GM23248 (cell line): ENCODE measurements at regions not wholly inside any gene's neighbourhood (a gene's known extent, or its start where the extent isn't known, plus 50 kb on each side); places are given as distances from the start of the nearest gene placed in this dataset.

ENCODE experiments used
- DNase-seq: peaks from one replicate; pipeline ENCODE4 v3.0.0-alpha.2; 2015
- H2AFZ ChIP-seq: fragments of 200-600 bp; sonication (generic); 2 replicates; pipeline ENCODE4 v1.6.1; 2016; ENCODE audit warnings: antibody characterized with exemption
- H3F3A ChIP-seq: fragments of 200-600 bp; sonication (generic); 2 replicates; pipeline ENCODE4 v1.6.1; 2016; ENCODE audit warnings: mild to moderate bottlenecking, antibody characterized with exemption, mixed run types; ENCODE audit not compliant: insufficient read depth
- H3K27ac ChIP-seq: fragments of 200-600 bp; sonication (generic); 2 replicates; pipeline ENCODE4 v1.5.1; 2016; ENCODE audit warnings: mild to moderate bottlenecking
- H3K27me3 ChIP-seq: fragments of 200-600 bp; sonication (generic); replicated peaks from 2 replicates; pipeline ENCODE4 v1.6.1; 2016; ENCODE audit warnings: mild to moderate bottlenecking; ENCODE audit not compliant: insufficient read depth
- H3K36me3 ChIP-seq: fragments of 200-600 bp; sonication (generic); 2 replicates; pipeline ENCODE4 v1.6.1; 2016; ENCODE audit warnings: low read depth, mild to moderate bottlenecking
- H3K4me1 ChIP-seq: fragments of 200-600 bp; sonication (generic); 2 replicates; pipeline ENCODE4 v1.6.1; 2016; ENCODE audit warnings: mild to moderate bottlenecking; ENCODE audit not compliant: insufficient read depth
- H3K4me2 ChIP-seq: fragments of 200-600 bp; sonication (generic); one replicate; pipeline ENCODE4 v1.6.1; 2016; ENCODE audit warnings: mild to moderate bottlenecking; ENCODE audit not compliant: unreplicated experiment
- H3K4me3 ChIP-seq: fragments of 200-600 bp; sonication (generic); 2 replicates; pipeline ENCODE4 v1.5.1; 2016; ENCODE audit warnings: mild to moderate bottlenecking
- H3K79me2 ChIP-seq: fragments of 200-600 bp; sonication (generic); 2 replicates; pipeline ENCODE4 v1.6.1; 2016; ENCODE audit warnings: mild to moderate bottlenecking; ENCODE audit not compliant: insufficient read depth
- H3K9ac ChIP-seq: fragments of 200-600 bp; sonication (generic); 2 replicates; pipeline ENCODE4 v1.6.1; 2016; ENCODE audit warnings: mild to moderate bottlenecking
- H3K9me2 ChIP-seq: fragments of 200-600 bp; sonication (generic); 2 replicates; pipeline ENCODE4 v1.6.1; 2016; ENCODE audit warnings: mixed run types, mild to moderate bottlenecking, moderate library complexity; ENCODE audit not compliant: insufficient read depth
- H3K9me3 ChIP-seq: fragments of 200-600 bp; sonication (generic); one replicate; pipeline ENCODE4 v1.6.1; 2017; ENCODE audit warnings: low read depth
- H4K20me1 ChIP-seq: fragments of 200-600 bp; sonication (generic); 2 replicates; pipeline ENCODE4 v1.6.0; 2016; ENCODE audit not compliant: insufficient read depth
- EZH2 ChIP-seq: fragments of 200-600 bp; sonication (generic); IDR thresholded peaks from 2 replicates; pipeline ENCODE4 v1.6.1; 2018; ENCODE audit warnings: antibody characterized with exemption, mild to moderate bottlenecking; ENCODE audit not compliant: insufficient read depth, poor library complexity, severe bottlenecking
- EZH2phosphoT487 ChIP-seq: fragments of 200-600 bp; sonication (generic); IDR thresholded peaks from 2 replicates; pipeline ENCODE4 v1.6.1; 2018; ENCODE audit warnings: antibody characterized with exemption, moderate library complexity, mild to moderate bottlenecking, low read depth; ENCODE audit not compliant: insufficient read depth
- WGBS, 2 experiments: methylation state at CpG; one replicate each; pipeline ENCODE4 v1.1.6; 2015 to 2017; ENCODE audit warnings: low lambda C conversion rate in 2 of 2, low coverage in 1 of 2; ENCODE audit errors: missing lambda C conversion rate in 2 of 2; 5-methylcytosine and 5-hydroxymethylcytosine counted together
- in situ Hi-C: fragments of 300-500 bp; cut with MboI; formaldehyde crosslinking; loops from 2 replicates; pipeline ENCODE4 v1.15.0; 2020

DNA sequence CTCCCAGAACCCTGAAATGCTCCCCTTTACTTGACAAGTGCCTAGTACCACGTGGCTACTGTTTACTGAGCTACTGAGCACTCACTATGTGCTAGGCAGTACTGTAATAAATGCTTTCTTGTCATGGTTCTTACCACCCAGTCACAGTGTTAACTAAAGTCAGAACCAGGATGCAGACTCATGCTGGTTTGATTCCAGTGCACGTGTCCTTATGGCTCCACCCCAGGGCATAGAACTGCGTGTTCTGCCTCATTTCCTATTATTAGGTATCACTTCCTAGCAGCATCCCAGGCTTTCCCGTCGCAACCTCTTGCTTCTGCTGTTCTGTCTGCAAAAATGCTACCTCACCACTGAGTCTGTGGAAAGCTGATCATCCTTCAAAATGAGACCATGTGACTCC lies 71.7 kb upstream of the DOCK1 start:
- Histone ChIP-seq H3K79me2 (no peaks in the 10 kb centered on the region), H3K4me3 (no peak overlapping the region), H4K20me1 (no peaks in the 10 kb centered on the region), H3K9ac (no peak overlapping the region), H3K4me1 (no peaks in the 10 kb centered on the region), H3F3A (no peaks in the 10 kb centered on the region), H3K9me2 (no peaks in the 10 kb centered on the region), H3K4me2 (no peak overlapping the region), H3K27me3 (peaks cover 40% of the 10 kb centered on the region), H3K9me3 (no peaks in the 10 kb centered on the region), H3K36me3 (no peaks in the 10 kb centered on the region), H3K27ac (no peak overlapping the region), H2AFZ (no peak overlapping the region)
- no peak for TF ChIP-seq EZH2
- TF ChIP-seq EZH2phosphoT487: no peak
- 27 to 29% methylated on average over 5 of the region's 5 CpGs for WGBS, 2 experiments
- no peak for DNase-seq
- in situ Hi-C loops: no loop called here

DNA sequence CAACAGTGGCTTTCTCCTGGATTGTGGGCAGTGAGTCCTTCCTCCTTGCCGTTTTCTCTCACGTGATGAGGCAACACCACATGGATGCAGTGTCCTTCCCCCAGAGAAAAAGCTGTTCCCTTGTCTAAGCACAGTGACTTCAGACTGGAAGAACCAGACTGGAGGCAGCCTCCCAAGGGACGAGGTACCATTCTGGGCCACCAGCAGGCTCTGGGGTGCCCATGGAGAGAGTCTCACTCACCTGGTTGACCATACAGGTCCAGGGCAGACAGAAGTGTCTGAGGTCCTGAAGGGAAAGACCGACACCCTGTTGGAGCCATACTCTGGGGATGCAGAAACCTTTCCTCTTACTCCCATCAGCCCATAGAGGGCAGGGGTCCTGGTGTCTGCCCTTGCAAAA lies 69.2 kb upstream of the DOCK1 start:
- Histone ChIP-seq H3K9ac (no peak overlapping the region), H3K36me3 (no peaks in the 10 kb centered on the region), H2AFZ (no peak overlapping the region), H3K9me3 (no peaks in the 10 kb centered on the region), H3F3A (no peaks in the 10 kb centered on the region), H3K4me2 (no peak overlapping the region), H3K4me3 (no peak overlapping the region), H3K79me2 (no peaks in the 10 kb centered on the region), H3K27me3 (peaks cover 44% of the 10 kb centered on the region), H3K4me1 (no peaks in the 10 kb centered on the region), H4K20me1 (no peaks in the 10 kb centered on the region), H3K9me2 (no peaks in the 10 kb centered on the region), H3K27ac (no peak overlapping the region)
- 36 to 38% methylated on average over 4 of the region's 4 CpGs for WGBS, 2 experiments
- in situ Hi-C loops: no loop called here
- no peak for DNase-seq
- TF ChIP-seq EZH2 (no peak), EZH2phosphoT487 (no peak)

DNA sequence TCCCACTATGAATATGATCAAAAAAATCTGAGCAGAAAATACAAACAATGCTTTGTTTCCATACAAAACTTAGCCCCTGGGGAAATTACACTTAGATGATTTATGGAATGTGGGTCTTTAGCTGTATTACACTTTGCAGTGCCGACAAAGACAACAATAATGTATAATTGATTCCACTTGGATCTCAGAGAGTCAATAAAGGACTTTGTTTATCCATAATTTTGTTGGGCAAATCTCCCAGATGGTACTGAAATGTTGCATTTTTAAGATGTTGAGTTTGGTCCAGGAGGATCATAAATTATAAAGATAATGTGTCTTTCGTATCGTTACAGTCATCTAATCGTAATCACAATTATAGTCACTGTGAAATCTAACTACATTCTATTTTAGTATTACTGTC lies 66.9 kb upstream of the DOCK1 start:
- TF ChIP-seq EZH2phosphoT487 (no peak), EZH2 (no peak)
- Histone ChIP-seq H4K20me1 (no peaks in the 10 kb centered on the region), H3K4me2 (no peak overlapping the region), H3F3A (no peaks in the 10 kb centered on the region), H3K9me2 (no peaks in the 10 kb centered on the region), H2AFZ (no peak overlapping the region), H3K27me3 (peaks cover 37% of the 10 kb centered on the region), H3K79me2 (no peaks in the 10 kb centered on the region), H3K27ac (no peak overlapping the region), H3K36me3 (no peaks in the 10 kb centered on the region), H3K4me1 (no peaks in the 10 kb centered on the region), H3K9ac (no peak overlapping the region), H3K4me3 (no peak overlapping the region), H3K9me3 (no peaks in the 10 kb centered on the region)
- DNase-seq: no peak
- 3 to 6% methylated on average over 4 of the region's 4 CpGs for WGBS, 2 experiments
- in situ Hi-C loops: no loop called here

DNA sequence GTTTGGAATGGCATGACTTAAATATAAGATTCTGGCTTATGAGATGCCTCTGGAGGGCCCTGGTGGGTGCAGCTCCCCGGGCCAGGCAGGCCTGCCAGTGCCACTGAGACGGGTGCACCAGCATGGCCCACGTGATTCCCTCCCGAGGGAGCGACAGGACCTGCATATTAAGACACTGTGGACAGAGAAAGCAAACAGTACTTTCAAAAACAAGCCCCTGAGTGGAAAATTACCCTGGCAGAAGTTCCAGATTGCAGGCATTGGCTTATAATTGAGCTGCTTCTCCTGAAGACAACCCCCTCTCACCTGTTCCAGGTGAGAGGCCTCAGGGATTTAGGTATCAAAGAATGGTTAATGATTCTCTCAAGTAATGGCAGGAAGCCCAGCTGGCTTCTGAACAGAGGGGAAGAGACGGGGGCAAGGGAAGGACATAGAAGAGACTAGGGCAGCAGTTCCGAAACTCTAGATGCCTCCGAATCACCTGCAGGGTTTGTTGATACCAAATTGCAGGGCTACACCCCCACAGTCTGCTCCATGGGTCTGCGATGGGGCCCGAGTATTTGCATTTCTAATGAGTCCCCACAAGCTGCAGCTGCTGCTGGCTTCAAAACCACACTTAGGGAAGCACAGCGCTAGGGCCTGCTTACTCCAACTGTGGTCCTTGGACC lies 66.0 kb upstream of the DOCK1 start:
- no peak for DNase-seq
- Histone ChIP-seq H3K79me2 (no peaks in the 10 kb centered on the region), H3F3A (no peaks in the 10 kb centered on the region), H3K36me3 (no peaks in the 10 kb centered on the region), H2AFZ (no peak overlapping the region), H3K4me2 (no peak overlapping the region), H3K9me2 (no peaks in the 10 kb centered on the region), H4K20me1 (no peaks in the 10 kb centered on the region), H3K9ac (no peak overlapping the region), H3K4me3 (no peak overlapping the region), H3K27ac (no peak overlapping the region), H3K4me1 (no peaks in the 10 kb centered on the region), H3K9me3 (no peaks in the 10 kb centered on the region), H3K27me3 (peaks cover 35% of the 10 kb centered on the region)
- 26 to 27% methylated on average over 11 of the region's 11 CpGs for WGBS, 2 experiments
- TF ChIP-seq EZH2phosphoT487 (no peak), EZH2 (no peak)
- in situ Hi-C loops: no loop called here
